Stromal cell of bone marrow (primary cell): ENCODE measurements at regions not wholly inside any gene's neighbourhood (a gene's known extent, or its start where the extent isn't known, plus 50 kb on each side); places are given as distances from the start of the nearest gene placed in this dataset.

Experiments used
- DNase-seq: peaks from one replicate; pipeline ENCODE4 v3.0.0-alpha.2; 2012; ENCODE audit warnings: low read depth

DNA sequence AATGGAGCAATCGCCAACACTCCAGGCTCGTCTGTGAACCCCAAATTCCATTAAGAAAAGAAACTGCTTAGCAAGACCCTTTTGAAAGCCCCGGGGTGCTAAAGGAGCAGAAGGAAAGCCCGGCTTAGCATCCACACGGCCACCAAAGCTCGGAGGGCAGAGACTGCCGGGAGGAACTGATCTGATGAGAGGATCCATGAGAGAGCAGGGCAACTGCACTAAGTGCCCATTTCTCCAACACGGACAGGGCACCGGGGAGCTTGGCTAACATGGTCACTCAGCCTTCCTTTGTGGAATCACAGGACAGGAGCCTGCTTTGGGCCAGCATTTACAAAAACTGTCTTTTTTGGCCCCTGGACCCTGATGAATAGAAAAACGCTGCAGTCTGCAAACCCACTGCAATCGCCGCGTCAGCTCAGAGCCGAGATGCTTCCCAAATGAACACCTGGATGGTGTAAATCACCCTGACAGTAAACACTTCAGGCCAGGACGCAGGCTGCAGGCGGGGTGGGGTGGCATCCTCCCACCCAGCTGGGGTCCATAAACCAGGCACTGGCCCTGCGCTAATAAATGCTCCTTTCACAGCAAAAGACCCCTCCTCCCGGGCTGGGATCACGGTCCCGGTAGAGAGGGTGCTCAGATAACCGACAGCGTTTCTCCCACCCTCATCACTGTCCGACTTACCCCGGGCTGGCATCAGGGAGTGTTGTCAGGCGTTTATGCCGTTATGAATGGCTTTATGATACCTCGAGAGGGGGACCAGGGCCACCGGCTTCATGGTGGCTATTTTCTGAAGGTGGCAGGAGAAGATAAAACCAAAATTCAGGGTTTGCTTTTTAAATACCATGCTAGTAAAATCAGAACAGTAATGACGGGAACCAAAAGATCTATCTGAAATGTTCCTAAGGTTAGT lies 299.5 kb downstream of the IRF8 start:
- DNase-seq: no peak

DNA sequence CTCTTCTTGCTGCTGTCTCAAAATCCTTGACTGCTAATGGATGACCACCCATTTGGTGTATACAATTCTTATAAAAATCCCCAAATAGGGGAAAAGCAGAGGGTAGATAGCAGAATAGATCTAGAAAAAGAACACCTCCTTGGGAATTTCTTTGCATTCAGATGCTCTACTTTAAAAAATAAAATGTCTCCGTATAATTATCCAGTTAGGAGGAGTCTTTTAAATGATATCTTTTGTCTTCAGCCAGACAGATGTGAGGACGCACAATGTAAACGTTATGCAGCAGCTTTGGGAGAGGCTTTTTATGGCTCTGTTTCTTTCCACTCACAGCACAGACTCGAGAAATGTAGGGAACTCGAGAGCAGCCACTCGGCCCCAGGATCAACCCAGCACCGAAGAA lies 300.2 kb downstream of the IRF8 start:
- DNase-seq: no peak

DNA sequence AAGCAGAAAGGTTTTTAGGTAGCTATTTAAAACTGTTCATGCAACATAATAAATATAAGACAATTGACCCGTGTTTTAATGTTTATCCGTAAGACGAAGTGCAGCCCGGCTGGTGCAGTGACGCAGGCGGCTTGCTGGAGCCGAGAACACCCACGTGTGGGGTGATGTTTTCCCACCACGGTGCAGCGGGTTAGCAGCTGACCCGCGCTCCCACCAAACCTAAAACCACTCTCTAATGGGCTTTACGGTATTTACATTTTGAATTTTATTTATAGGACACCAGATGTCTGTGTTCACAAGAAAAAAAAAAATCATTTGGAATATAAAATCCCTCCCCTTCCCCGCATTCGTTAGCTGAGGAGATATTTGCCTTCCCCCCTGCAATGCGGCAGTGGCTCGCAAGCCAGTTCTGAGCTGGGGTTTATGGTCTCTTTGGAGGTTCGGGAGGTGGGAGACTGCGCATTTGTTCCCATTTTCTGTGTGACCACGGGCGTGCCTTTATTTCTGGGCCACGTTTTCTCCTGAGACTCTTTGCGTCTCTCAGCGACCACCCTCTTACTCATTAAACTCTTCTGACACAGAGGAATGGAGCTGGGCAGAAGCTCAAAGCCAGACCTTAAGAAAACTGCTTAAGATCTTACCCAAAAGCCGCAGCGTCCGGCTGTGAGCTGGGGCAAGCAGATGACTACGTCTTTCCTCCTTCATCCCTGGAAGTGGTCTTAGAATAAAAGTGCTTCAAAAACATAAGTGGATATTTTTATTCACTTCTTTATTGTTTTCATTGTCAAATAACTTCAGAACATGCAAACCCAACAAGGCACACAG lies 301.1 kb downstream of the IRF8 start:
- no peak for DNase-seq

GRCh38 chr16:86200722-86201121 lies 301.8 kb downstream of the IRF8 start:
- no peak for DNase-seq

- no peak for DNase-seq
Observed at GRCh38 chr16:86201746-86202145, 302.8 kb downstream of the IRF8 start.

GRCh38 chr16:86202267-86202666 lies 303.3 kb downstream of the IRF8 start:
- DNase-seq: no peak

- DNase-seq: no peak
Observed at GRCh38 chr16:86202760-86203426, 303.9 kb downstream of the IRF8 start.

DNA sequence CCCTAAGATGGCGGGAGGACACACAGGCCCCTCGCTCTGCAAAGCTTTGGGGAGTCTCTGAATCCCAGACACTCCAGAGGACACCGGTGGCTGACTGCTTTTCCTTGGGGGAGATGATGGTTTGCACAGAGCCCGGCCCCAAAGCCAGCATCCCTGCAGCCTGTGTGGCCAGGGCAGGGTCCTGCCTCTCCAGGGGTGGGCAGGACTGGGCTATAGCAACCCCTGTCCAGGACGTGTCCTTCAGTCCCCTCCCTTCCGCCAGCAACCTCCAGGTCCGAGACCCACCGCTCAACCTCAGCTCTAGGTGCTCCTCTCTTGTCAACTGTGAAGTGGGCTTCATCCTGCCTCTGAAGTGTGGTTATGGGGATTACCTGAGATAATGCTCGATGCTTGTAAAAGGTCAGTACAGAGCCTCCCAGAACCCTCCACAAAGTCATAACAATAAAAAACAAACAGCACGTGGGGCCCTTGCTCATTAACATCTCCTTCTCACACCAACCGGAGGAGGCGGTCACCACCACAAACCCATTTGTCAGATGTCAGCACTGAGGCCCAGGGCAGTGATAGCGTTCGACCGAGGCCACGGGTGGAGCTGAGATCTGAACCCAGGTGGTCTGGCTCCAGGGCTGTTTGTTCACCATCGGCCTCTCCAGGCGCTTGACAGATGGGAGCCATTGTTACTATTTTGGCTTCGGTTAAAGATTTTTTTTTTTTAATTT lies 304.8 kb downstream of the IRF8 start:
- no peak for DNase-seq

DNA sequence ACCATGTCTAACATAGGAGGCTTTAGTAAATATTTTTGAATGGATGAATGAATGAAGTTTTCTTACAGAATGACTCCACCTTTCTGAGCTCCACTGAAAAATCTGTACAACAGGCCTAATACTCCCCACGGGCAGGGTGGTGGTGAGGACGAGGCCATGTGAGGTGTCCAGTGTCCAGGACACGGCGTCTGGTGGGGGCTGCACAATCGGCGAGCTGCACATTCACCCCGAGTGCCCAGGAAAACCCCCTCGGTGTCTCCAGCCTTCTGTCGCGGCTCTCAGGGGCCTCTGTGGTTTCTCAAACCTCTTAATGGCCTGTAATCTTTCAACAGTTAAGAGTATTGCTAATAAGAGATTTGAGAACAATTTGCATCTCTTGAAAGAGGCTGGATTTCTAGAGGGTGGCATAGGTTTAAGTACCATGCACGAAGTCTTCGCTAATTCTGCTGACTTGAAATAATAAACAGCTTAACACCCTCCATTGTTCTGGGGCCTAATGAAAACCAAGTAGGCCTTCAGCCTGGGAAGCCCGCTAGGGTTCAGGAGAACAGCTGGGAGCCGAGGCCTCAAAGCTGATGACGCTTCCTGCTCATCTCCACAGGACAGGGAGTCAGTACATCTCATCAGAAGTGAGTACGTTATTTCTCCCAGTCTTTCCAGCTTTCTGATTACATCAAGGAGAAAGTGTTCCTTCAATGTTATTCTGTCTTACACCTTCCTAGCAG lies 304.6 kb upstream of the FOXF1 start:
- no peak for DNase-seq

GRCh38 chr16:86207350-86207749 lies 303.0 kb upstream of the FOXF1 start:
- DNase-seq: no peak

GRCh38 chr16:86209202-86209601 lies 301.1 kb upstream of the FOXF1 start:
- DNase-seq: no peak

DNA sequence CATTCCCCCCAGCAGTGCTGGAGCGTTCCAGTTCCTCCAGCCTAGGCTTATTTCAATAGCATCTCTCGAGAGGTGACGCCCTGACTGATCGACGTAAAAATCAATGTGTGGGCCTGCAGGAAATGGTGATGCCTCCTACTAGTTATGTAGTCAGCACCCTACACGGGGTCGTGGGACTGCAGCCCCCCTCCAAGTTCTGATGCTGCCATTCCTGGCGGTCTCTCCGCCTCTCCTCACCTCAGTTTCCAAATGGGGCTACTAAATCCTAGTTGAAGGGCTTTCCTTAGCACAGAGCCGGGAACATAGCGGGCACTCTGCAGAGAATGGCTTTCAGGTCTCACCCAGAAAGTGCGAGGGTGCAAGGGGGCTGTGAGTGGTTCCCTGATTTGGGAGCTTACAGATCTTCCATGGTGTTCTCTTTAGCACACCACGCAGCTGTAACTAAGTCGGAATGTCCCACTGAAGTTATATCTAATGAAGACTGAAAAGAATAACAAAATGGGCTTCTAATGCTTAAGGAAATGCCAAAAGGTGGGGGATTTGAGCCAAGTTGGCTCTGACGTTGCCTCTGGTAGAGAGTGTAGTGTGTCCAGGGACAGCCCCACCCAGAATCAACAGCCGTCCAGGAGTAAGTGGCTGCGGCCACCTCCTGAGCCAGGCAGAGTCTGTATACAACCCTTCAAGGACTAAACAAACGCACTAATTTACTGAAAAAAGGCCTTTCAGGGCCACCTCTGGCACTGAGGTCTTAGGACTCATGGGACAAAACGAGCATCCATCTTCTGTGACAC lies 299.7 kb upstream of the FOXF1 start:
- no peak for DNase-seq

- DNase-seq: no peak
Observed at GRCh38 chr16:86211265-86211664, 299.1 kb upstream of the FOXF1 start.

GRCh38 chr16:86211800-86212199 lies 298.5 kb upstream of the FOXF1 start:
- no peak for DNase-seq

GRCh38 chr16:86212706-86213436 lies 297.5 kb upstream of the FOXF1 start:
- DNase-seq: no peak

GRCh38 chr16:86213437-86214205 lies 296.7 kb upstream of the FOXF1 start:
- DNase-seq: no peak

DNA sequence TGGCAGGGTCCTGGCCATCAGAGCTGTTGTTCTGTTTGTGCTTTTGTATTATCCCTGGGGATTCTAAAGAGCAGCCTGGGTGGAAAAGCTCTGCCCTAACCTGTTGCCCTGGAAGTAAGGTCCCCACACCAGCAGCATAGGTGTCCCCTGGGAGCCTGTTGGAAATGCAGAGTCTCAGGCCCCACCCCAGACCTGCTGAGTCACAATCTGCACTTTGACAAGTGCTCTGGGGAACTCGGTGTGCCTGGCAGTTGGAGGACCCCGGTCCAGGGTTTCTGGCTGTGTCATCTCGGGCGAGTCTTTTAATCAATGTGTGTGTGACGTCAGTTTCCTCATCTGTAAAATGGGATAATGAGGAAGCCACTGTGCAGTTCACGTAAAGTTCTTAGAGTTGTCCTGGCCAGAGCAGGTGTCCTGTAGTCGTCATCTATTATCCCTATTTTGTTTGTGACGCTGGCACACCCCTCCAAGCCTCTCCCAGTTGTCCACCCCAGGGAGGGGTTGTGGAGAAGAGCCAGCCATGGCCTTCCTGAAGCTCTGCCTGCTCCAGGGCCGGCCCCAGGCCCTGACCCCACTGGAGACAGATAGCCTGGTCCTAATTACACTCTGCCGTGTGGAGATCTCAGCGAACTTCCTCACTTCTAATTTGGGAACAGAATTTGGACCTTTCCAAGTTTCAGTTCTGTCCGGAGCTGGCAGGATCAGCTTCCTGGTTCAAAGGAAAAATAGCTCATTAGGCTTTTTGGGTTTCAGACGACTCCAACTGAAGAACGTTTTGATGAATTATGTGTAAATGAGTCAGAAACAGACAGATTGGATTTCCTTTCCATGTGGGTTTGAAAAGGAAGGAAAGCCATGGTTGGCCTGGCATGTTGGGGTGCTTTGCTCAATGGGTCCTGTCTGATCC lies 295.7 kb upstream of the FOXF1 start:
- no peak for DNase-seq
